Activated T-helper 2 cell treated with anti-CD3 and anti-CD28 coated beads, Interferon-gamma antibody, Interleukin-2, Interleukin-4, amounts not matched to agents 10 μg/mL and 5 μg/mL and 100 μg/mL, durations not matched to agents 14 hours and 24 hours and 36 hours (primary cell): ENCODE measurements at regions not wholly inside any gene's neighbourhood (a gene's known extent, or its start where the extent isn't known, plus 50 kb on each side); places are given as distances from the start of the nearest gene placed in this dataset.

Experiments
- DNase-seq: peaks from one replicate; pipeline ENCODE4 v3.0.0; 2021; ENCODE audit warnings: low spot score
- H3K27ac Mint-ChIP-seq: one replicate; pipeline ENCODE4 v1.8.0; 2021; ENCODE audit warnings: mixed read lengths
- H3K27me3 Mint-ChIP-seq: one replicate; pipeline ENCODE4 v1.8.0; 2021; ENCODE audit warnings: low read depth, mixed read lengths
- H3K36me3 Mint-ChIP-seq: one replicate; pipeline ENCODE4 v1.8.0; 2021; ENCODE audit warnings: low read depth, mixed read lengths
- H3K4me1 Mint-ChIP-seq: one replicate; pipeline ENCODE4 v1.8.0; 2021; ENCODE audit warnings: low read depth, mixed read lengths
- H3K4me3 Mint-ChIP-seq: one replicate; pipeline ENCODE4 v1.8.0; 2021; ENCODE audit warnings: low read depth, mild to moderate bottlenecking, moderate library complexity, mixed read lengths
- H3K9me3 Mint-ChIP-seq: one replicate; pipeline ENCODE4 v1.8.0; 2021; ENCODE audit warnings: mixed read lengths
- intact Hi-C: fragments of 100-400 bp; cut with micrococcal nuclease; formaldehyde crosslinking; loops from one replicate; pipeline ENCODE4 v1.15.1; 2023

DNA sequence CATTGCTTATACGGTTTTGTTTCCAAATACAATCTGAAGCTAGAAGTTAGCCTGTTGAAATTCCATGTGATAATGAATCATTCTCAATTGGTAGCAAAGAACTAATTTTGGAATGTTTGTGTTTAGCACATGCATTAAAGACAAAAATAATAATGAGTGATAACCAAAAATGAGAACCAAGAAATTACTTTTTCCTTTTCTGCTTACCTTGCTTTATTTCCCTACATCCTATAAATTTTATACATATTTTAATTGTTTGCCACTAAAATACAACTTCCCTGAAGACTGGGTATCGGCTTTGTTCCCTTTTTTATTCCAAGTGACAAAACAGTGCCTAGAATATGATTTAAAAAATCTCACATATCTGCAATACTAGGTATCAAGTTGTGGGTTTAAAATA is 203.8 kb upstream of the TACR3 start:
- H3K4me3 Mint-ChIP-seq: no peak overlapping the region
- H3K27me3 Mint-ChIP-seq: no peaks in the 10 kb centered on the region
- H3K27ac Mint-ChIP-seq: no peak overlapping the region
- no peak for DNase-seq
- intact Hi-C loops: no loop called here
- no peaks in the 10 kb centered on the region for H3K9me3 Mint-ChIP-seq
- no peaks in the 10 kb centered on the region for H3K4me1 Mint-ChIP-seq
- no peaks in the 10 kb centered on the region for H3K36me3 Mint-ChIP-seq

DNA sequence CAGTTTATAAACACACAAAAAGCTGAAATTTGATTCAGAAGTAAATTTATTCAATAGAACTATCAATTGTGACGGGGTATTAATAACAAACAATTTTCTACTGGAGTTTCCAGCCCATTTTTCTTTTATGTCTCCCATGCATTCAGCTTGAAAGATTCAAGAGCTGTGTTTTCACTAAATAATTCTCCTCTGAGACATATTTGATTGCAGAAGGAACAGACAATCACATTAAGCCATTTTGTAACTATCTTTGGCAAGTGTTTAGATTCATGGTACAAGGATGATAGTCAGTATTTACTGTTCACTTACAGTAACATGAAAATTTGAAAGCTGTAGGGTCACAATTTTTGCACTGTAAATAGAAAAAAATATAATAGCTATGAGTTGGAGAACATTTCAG is 198.4 kb upstream of the TACR3 start:
- H3K36me3 Mint-ChIP-seq: no peaks in the 10 kb centered on the region
- no peak overlapping the region for H3K27ac Mint-ChIP-seq
- DNase-seq: no peak
- H3K27me3 Mint-ChIP-seq: no peaks in the 10 kb centered on the region
- H3K9me3 Mint-ChIP-seq: no peaks in the 10 kb centered on the region
- H3K4me3 Mint-ChIP-seq: no peak overlapping the region
- H3K4me1 Mint-ChIP-seq: no peaks in the 10 kb centered on the region
- intact Hi-C loops: no loop called here

DNA sequence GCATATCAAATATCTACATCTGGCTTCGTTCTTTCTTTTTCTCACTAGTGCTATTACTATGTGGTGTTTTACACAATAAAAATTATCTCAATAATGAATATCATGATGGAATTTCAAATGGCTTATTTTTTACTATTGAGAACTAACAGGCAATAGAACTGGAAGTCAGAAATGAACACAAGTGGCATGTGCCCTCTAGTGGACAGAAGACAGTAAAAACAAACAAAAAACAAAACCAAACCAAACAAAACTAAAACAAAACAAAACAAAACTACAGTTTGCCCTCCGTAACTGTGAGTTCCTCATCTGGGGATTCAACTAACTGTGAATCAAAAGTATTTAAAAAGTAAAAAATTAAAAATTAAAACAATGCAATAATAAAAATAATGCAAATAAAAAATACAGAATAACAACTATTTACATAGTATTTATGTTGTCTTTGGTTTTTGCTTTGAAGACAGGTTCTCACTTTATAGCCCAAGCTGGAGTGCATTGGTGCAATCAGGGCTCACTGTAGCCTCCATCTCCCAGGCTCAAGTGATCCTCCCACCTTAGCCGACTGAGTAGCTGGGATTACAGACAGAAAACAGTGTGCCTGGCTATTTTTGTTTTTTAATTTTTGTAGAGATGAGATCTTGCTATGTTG is 195.6 kb upstream of the TACR3 start:
- no peaks in the 10 kb centered on the region for H3K36me3 Mint-ChIP-seq
- no peak for DNase-seq
- no peaks in the 10 kb centered on the region for H3K9me3 Mint-ChIP-seq
- intact Hi-C loops: no loop called here
- H3K27ac Mint-ChIP-seq: no peak overlapping the region
- H3K4me3 Mint-ChIP-seq: no peak overlapping the region
- H3K4me1 Mint-ChIP-seq: no peaks in the 10 kb centered on the region
- H3K27me3 Mint-ChIP-seq: no peaks in the 10 kb centered on the region

DNA sequence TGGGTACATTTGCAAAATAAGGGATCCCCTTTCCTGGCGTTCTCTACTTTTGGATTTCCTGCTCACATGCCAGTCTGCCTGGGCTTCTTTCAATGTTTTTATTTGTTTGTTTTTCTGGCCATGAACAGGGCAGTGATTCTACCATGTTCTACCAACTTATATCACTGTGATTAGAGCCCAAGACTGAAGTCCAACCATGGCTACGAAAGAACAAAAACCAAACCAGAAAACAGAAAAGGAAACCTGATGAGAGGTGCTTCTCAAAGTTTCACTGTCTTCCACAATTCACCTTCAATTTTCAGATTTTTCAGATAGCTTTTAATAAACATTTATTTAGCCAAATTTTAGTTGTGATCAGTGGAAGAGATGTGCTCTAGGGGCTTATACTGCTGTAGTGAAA is 187.6 kb upstream of the TACR3 start:
- intact Hi-C loops: no loop called here
- H3K27me3 Mint-ChIP-seq: no peaks in the 10 kb centered on the region

DNA sequence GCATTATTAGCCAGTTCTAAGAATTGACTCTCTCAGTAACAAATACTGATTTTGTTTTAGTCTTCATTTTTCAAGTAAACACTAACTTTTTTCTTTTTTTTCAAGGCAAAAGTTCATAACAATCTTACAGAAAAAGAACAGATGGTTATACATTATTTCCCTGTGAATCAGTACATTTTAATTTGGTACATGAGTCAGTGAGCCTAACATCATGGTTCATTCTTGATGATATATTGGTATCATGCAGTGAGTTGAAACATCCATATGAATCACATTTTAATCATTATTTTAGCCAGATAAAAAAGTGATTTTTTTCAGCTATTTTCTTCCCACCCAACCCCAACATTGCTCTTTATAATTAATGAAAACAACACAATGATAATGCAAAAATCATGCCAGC is 184.3 kb upstream of the TACR3 start:
- Mint-ChIP-seq H3K4me3 (no peak overlapping the region), H3K36me3 (no peaks in the 10 kb centered on the region), H3K27me3 (no peaks in the 10 kb centered on the region), H3K9me3 (no peaks in the 10 kb centered on the region), H3K4me1 (no peaks in the 10 kb centered on the region), H3K27ac (no peak overlapping the region)
- DNase-seq: no peak
- intact Hi-C loops: no loop called here

More for the DNA sequence above, 187.6 kb upstream of the TACR3 start:
- DNase-seq: no peak
- Mint-ChIP-seq H3K36me3 (no peaks in the 10 kb centered on the region), H3K4me1 (no peaks in the 10 kb centered on the region), H3K9me3 (no peaks in the 10 kb centered on the region), H3K27ac (no peak overlapping the region), H3K4me3 (no peak overlapping the region)

DNA sequence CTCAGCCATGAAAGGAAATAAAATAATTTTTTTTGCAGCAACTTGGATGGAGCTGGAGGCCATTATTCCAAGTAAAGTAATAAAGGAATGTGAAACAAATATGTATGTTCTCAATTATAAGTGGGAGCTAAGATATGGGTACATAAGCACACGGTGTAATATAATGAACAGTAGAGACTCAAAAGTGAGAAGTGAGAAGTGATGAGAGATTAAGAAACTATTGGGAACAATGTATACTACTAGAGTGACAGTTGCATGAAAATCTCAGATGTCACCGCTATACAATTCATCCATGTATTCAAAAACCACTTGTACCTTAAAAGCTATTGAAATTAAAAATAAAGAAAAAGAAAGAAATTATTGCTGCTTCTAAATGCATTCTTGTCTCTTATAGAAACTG is 182.9 kb upstream of the TACR3 start:
- H3K27ac Mint-ChIP-seq: no peak overlapping the region
- H3K36me3 Mint-ChIP-seq: no peaks in the 10 kb centered on the region
- H3K4me1 Mint-ChIP-seq: no peaks in the 10 kb centered on the region
- no peak for DNase-seq
- no peak overlapping the region for H3K4me3 Mint-ChIP-seq
- no peaks in the 10 kb centered on the region for H3K27me3 Mint-ChIP-seq
- intact Hi-C loops: no loop called here
- no peaks in the 10 kb centered on the region for H3K9me3 Mint-ChIP-seq

DNA sequence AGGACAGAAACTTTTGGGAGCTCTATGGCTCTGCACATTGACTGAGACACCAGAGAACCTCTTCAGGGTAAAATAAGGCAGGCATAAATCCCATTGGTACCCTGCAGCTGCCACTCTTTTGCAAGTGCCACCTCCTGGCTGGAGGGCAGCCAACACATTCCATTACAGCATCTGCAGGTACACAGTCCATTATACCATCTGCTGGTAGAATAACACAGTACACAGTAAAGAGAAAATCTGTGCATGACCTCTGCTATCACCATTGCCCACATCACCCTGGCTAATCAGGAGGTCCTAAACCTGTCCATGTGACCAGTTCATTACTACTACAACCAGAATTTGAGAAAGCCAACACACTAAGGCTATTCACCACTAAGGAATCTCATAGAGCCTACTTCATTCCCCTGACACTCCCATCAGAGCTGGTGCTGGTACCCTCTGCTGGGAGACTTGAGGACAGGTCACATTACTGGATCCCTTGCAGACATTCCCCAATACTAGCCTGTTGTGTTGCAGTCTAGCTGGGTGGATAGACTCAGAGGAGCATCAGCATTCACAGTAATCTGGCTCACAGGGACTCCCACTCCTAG is 176.2 kb upstream of the TACR3 start:
- Mint-ChIP-seq H3K27ac (no peak overlapping the region), H3K4me3 (no peak overlapping the region), H3K27me3 (no peaks in the 10 kb centered on the region), H3K4me1 (no peaks in the 10 kb centered on the region), H3K36me3 (no peaks in the 10 kb centered on the region), H3K9me3 (no peaks in the 10 kb centered on the region)
- DNase-seq: no peak
- intact Hi-C loops: no loop called here

DNA sequence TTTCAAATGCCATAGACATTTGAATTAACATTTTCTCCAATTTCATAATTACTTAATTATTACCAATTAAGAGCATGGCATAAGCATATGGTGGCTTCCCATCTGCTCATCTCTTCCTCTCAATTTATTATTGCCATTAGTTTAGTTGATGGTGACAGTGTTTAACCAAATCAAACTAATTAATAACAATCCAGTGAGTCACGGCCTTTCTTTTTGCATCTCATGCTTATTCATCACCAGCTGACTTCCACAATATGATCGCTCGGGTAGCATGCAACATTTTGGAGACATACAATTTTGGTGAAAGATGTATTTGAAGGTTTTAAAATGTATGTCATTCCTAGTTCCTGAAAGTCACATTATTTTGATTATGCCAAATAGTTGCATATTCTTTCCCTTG is 172.8 kb upstream of the TACR3 start:
- intact Hi-C loops: no loop called here
- peaks cover 3% of the 10 kb centered on the region for H3K9me3 Mint-ChIP-seq
- no peak overlapping the region for H3K27ac Mint-ChIP-seq
- no peak for DNase-seq
- no peaks in the 10 kb centered on the region for H3K36me3 Mint-ChIP-seq
- no peaks in the 10 kb centered on the region for H3K27me3 Mint-ChIP-seq
- H3K4me3 Mint-ChIP-seq: no peak overlapping the region
- H3K4me1 Mint-ChIP-seq: no peaks in the 10 kb centered on the region

DNA sequence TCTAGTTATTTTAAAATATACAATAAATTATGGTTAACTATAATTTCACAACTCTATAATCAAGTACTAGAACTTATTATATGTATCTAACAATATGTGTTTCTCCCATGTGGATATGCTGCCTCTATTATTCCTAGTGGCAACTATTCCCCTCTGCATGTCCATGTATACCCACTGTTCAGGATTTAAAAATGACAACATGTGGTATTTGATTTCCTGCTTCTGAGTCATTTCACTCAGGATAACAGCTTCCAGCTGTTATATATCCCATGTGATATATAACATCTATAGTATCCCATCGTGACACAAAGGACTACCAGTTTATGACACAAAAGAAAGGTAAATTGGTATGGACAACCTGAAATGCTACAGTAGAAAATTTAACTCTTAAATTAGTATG is 167.4 kb upstream of the TACR3 start:
- DNase-seq: no peak
- Mint-ChIP-seq H3K4me3 (no peak overlapping the region), H3K27ac (no peak overlapping the region), H3K9me3 (peaks cover 3% of the 10 kb centered on the region), H3K27me3 (no peaks in the 10 kb centered on the region), H3K36me3 (no peaks in the 10 kb centered on the region), H3K4me1 (no peaks in the 10 kb centered on the region)
- intact Hi-C loops: no loop called here

DNA sequence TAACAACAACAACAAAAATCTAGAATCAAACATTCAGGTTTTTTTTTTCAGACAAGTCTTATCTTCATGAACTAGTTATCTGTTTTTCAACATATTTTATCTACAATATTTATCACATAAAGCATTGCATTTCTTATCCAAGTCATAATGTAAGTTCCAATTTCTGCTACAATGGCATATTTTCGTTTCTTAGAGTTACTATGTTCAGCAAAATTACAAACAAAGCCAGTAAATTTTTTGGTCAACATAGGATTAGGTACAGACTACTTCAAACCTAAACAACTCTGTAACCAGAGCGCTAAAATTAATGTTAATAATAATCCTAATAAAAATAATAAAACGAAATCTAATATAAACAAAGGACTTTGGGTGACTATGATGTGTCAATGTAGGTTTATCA is 165.4 kb upstream of the TACR3 start:
- Mint-ChIP-seq H3K27me3 (no peaks in the 10 kb centered on the region), H3K9me3 (peaks cover 3% of the 10 kb centered on the region), H3K27ac (no peak overlapping the region), H3K4me3 (no peak overlapping the region), H3K36me3 (no peaks in the 10 kb centered on the region), H3K4me1 (no peaks in the 10 kb centered on the region)
- no peak for DNase-seq
- intact Hi-C loops: no loop called here

DNA sequence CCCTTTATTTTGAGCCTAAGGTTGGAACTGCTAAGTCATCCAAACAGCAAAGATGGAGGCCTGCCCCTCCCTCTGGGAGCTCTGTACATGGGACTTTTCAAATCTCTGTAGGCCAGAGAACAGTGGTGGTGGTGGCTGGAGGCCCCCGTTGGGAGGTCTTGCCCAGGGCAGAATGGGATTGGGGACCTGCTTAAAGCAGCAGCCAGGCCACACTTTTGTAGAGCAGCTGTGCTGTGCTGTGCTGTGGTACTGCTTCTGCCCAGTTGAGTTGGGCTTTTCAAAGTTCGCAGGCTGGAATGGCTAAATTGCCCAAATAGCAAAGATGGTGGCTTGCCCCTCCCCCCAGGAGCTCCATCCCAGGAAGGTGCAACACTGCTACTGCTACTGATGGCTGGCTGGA is 147.5 kb upstream of the TACR3 start:
- no peaks in the 10 kb centered on the region for H3K36me3 Mint-ChIP-seq
- DNase-seq: no peak
- intact Hi-C loops: no loop called here
- no peaks in the 10 kb centered on the region for H3K27me3 Mint-ChIP-seq
- peaks cover 11% of the 10 kb centered on the region for H3K9me3 Mint-ChIP-seq
- H3K4me3 Mint-ChIP-seq: no peak overlapping the region
- H3K27ac Mint-ChIP-seq: no peak overlapping the region
- H3K4me1 Mint-ChIP-seq: no peaks in the 10 kb centered on the region

DNA sequence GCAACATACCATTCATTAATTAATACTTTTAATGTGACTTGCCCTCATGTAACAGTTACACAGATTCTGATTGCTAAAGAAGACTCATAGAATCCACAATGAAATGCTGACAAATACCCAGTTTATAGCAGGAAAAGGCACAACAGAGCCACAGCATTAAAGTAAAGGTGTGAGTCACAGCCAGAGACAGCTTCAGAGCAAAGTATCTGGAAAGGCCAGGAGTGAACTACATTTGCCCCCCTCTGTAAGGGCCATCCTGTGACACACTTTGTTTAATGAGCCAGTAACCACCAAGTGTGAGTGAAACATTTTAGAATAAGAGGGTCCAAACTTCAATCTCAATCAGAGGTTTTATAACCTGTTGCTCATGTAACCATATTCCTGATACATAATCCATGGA is 133.8 kb upstream of the TACR3 start:
- Mint-ChIP-seq H3K4me1 (no peaks in the 10 kb centered on the region), H3K27me3 (no peaks in the 10 kb centered on the region), H3K9me3 (peaks cover 15% of the 10 kb centered on the region), H3K27ac (no peak overlapping the region), H3K4me3 (no peak overlapping the region), H3K36me3 (no peaks in the 10 kb centered on the region)
- no peak for DNase-seq
- intact Hi-C loops: no loop called here

DNA sequence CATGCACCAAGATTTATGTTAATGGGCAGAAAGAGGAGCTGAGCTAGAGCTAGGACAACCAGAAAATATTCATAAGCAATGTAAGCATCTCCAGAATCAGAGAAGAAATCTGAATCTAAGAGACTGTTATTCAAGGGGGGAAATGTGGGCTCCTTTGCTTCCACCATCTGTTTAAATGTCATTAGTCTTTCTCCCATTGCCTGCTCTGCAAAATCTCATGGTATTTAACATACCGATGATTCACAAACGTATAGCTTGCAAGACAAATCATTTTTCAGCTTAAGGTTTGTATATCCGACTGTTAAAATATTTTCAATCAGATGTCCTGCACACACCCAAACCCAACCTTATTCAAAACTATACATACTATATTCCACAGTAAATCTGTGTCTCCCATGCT is 133.4 kb upstream of the TACR3 start:
- Mint-ChIP-seq H3K4me1 (no peaks in the 10 kb centered on the region), H3K27ac (no peak overlapping the region), H3K27me3 (no peaks in the 10 kb centered on the region), H3K36me3 (no peaks in the 10 kb centered on the region), H3K9me3 (peaks cover 18% of the 10 kb centered on the region), H3K4me3 (no peak overlapping the region)
- no peak for DNase-seq
- intact Hi-C loops: no loop called here

DNA sequence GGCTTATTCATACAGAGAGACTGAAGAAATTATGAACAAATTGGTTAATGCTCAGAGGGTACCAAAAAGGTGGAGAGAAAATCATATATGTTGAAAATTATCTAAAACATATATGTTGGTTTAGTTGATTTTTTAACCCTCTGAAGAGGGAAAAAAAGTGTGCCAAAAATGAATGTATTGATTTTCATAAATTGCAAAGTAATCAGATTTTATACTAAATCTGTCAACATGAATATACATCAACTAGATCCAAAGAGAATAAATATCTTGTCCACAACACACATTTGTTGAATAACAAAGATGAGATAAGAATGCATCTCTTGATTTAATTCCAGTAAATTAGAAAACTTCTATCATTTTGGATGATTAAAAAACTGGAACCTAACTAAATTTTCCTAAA is 125.3 kb upstream of the TACR3 start:
- Mint-ChIP-seq H3K4me1 (no peaks in the 10 kb centered on the region), H3K4me3 (no peak overlapping the region), H3K27ac (no peak overlapping the region), H3K36me3 (no peaks in the 10 kb centered on the region), H3K27me3 (no peaks in the 10 kb centered on the region), H3K9me3 (peaks cover 16% of the 10 kb centered on the region)
- no peak for DNase-seq
- intact Hi-C loops: no loop called here
